ENCODE measurements at regions not wholly inside any gene's neighbourhood (a gene's known extent, or its start where the extent isn't known, plus 50 kb on each side); places are given as distances from the start of the nearest gene placed in this dataset.

DNA sequence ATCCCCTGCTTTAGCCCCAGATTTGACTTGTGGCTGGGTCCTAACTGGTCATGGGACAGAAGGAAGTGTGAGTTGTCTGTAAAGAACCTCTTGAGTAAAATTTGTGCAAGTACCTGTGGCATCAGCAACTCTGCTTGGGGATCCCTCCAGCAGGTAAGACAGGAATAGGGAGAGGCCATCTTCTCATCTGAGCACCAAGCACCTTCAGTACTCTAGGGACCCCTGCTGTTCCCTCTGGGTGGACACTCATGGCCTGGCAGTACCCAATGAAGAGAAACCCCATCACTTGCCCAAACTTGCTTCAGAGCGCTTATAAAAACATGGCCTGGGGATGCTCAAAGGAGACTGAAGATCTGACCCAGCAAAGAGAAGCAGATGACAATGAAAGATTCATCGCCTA, 297.8 kb downstream of the SP3 start:
- TF ChIP-seq, protein P1, sequence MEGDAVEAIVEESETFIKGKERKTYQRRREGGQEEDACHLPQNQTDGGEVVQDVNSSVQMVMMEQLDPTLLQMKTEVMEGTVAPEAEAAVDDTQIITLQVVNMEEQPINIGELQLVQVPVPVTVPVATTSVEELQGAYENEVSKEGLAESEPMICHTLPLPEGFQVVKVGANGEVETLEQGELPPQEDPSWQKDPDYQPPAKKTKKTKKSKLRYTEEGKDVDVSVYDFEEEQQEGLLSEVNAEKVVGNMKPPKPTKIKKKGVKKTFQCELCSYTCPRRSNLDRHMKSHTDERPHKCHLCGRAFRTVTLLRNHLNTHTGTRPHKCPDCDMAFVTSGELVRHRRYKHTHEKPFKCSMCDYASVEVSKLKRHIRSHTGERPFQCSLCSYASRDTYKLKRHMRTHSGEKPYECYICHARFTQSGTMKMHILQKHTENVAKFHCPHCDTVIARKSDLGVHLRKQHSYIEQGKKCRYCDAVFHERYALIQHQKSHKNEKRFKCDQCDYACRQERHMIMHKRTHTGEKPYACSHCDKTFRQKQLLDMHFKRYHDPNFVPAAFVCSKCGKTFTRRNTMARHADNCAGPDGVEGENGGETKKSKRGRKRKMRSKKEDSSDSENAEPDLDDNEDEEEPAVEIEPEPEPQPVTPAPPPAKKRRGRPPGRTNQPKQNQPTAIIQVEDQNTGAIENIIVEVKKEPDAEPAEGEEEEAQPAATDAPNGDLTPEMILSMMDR (IDR thresholded peaks at IDR 0.05 in 8 of 11, conservative IDR thresholded peaks at IDR 0.05 in 3 of 11) = no peak
- TF ChIP-seq POLR2A (IDR thresholded peaks at IDR 0.05) = no peak
